H9 (cell line): ENCODE measurements at regions not wholly inside any gene's neighbourhood (a gene's known extent, or its start where the extent isn't known, plus 50 kb on each side); places are given as distances from the start of the nearest gene placed in this dataset.

Experiments
- DNase-seq: peaks from one replicate; pipeline ENCODE4 v3.0.0-alpha.2; 2017
- H2AFZ ChIP-seq: one replicate; pipeline ENCODE4 v1.6.1; 2013; ENCODE audit warnings: mild to moderate bottlenecking, low read length, control low read depth, moderate library complexity
- H2AK5ac ChIP-seq: 2 replicates; pipeline ENCODE4 v1.6.1; 2013; ENCODE audit warnings: low read length, control low read depth, mixed read lengths; ENCODE audit not compliant: insufficient read length
- H2BK120ac ChIP-seq: one replicate; pipeline ENCODE4 v1.6.1; 2013; ENCODE audit warnings: low read depth, mild to moderate bottlenecking, low read length, control low read depth, inconsistent platforms; ENCODE audit not compliant: poor library complexity, severe bottlenecking
- H2BK12ac ChIP-seq: 2 replicates; pipeline ENCODE4 v1.6.1; 2013; ENCODE audit warnings: low read length, control low read depth, mixed read lengths, low read depth; ENCODE audit not compliant: insufficient read length
- H2BK15ac ChIP-seq: 2 replicates; pipeline ENCODE4 v1.6.1; 2013; ENCODE audit warnings: low read depth, low read length, control low read depth
- H2BK20ac ChIP-seq: one replicate; pipeline ENCODE4 v1.6.1; 2013; ENCODE audit warnings: low read depth, mild to moderate bottlenecking, low read length, control low read depth, inconsistent platforms; ENCODE audit not compliant: poor library complexity, severe bottlenecking
- H2BK5ac ChIP-seq: 2 replicates; pipeline ENCODE4 v1.6.1; 2013; ENCODE audit warnings: low read length, control low read depth, mixed read lengths; ENCODE audit not compliant: insufficient read length
- H3K14ac ChIP-seq: 2 replicates; pipeline ENCODE4 v1.6.1; 2013; ENCODE audit warnings: low read length, control low read depth; ENCODE audit not compliant: insufficient read depth
- H3K18ac ChIP-seq: 2 replicates; pipeline ENCODE4 v1.6.1; 2013; ENCODE audit warnings: low read depth, mild to moderate bottlenecking, mixed read lengths, low read length, control low read depth; ENCODE audit not compliant: insufficient read length
- H3K23ac ChIP-seq: 2 replicates; pipeline ENCODE4 v1.6.1; 2013; ENCODE audit warnings: low read length, control low read depth, mixed read lengths, low read depth; ENCODE audit not compliant: insufficient read length
- H3K23me2 ChIP-seq: 2 replicates; pipeline ENCODE4 v1.6.1; 2013; ENCODE audit warnings: low read depth, mild to moderate bottlenecking, mixed read lengths, low read length, control low read depth; ENCODE audit not compliant: insufficient read length, poor library complexity, severe bottlenecking
- H3K27ac ChIP-seq: 2 replicates; pipeline ENCODE4 v1.5.1; 2013; ENCODE audit warnings: low read length, control low read depth, mixed read lengths, low read depth; ENCODE audit not compliant: insufficient read length
- H3K27me3 ChIP-seq: 2 replicates; pipeline ENCODE4 v1.6.1; 2013; ENCODE audit warnings: low read length, control low read depth, inconsistent platforms; ENCODE audit not compliant: insufficient read depth
- H3K4ac ChIP-seq: 2 replicates; pipeline ENCODE4 v1.6.1; 2013; ENCODE audit warnings: low read depth, mild to moderate bottlenecking, control low read depth, inconsistent platforms, low read length, moderate library complexity
- H3K4me1 ChIP-seq: 2 replicates; pipeline ENCODE4 v1.6.1; 2013; ENCODE audit warnings: low read length, control low read depth, inconsistent platforms; ENCODE audit not compliant: insufficient read depth
- H3K4me2 ChIP-seq: 2 replicates; pipeline ENCODE4 v1.6.1; 2013; ENCODE audit warnings: low read length, control low read depth, mixed read lengths; ENCODE audit not compliant: insufficient read length, insufficient read depth
- H3K56ac ChIP-seq: 2 replicates; pipeline ENCODE4 v1.6.1; 2013; ENCODE audit warnings: low read depth, mild to moderate bottlenecking, mixed read lengths, low read length, control low read depth; ENCODE audit not compliant: insufficient read length
- H3K79me1 ChIP-seq: 2 replicates; pipeline ENCODE4 v1.6.1; 2013; ENCODE audit warnings: low read depth, mild to moderate bottlenecking, moderate library complexity, low read length, control low read depth, inconsistent platforms; ENCODE audit not compliant: insufficient read depth, poor library complexity, severe bottlenecking
- H3K79me2 ChIP-seq: 2 replicates; pipeline ENCODE4 v1.6.1; 2013; ENCODE audit warnings: low read length, control low read depth, inconsistent platforms; ENCODE audit not compliant: insufficient read depth
- H3K9ac ChIP-seq: 2 replicates; pipeline ENCODE4 v1.6.1; 2013; ENCODE audit warnings: low read length, control low read depth, mixed read lengths; ENCODE audit not compliant: insufficient read length; ENCODE audit errors: extremely low read depth
- H3K9me3 ChIP-seq: one replicate; pipeline ENCODE4 v1.6.1; 2013; ENCODE audit warnings: low read depth, low read length, inconsistent platforms; ENCODE audit not compliant: control insufficient read depth
- H3T11ph ChIP-seq: one replicate; pipeline ENCODE4 v1.6.1; 2013; ENCODE audit warnings: mild to moderate bottlenecking, low read length, control low read depth, inconsistent platforms
- H4K20me1 ChIP-seq: one replicate; pipeline ENCODE4 v1.6.1; 2013; ENCODE audit not compliant: control insufficient read depth, insufficient read length, insufficient read depth
- H4K5ac ChIP-seq: 2 replicates; pipeline ENCODE4 v1.6.1; 2013; ENCODE audit warnings: low read depth, mild to moderate bottlenecking, mixed read lengths, low read length, control low read depth; ENCODE audit not compliant: insufficient read length
- H4K8ac ChIP-seq: replicated peaks from 2 replicates; pipeline ENCODE4 v1.6.1; 2013; ENCODE audit warnings: low read length, control low read depth, mixed read lengths, low read depth; ENCODE audit not compliant: insufficient read length
- H4K91ac ChIP-seq: 2 replicates; pipeline ENCODE4 v1.6.1; 2013; ENCODE audit warnings: low read depth, mild to moderate bottlenecking, moderate library complexity, mixed read lengths, low read length, control low read depth; ENCODE audit not compliant: insufficient read length
- H3K27ac Mint-ChIP-seq, 3 experiments: 2 replicates in 2 of 3; 3 replicates in 1 of 3; pipeline ENCODE4 v1.8.0; 2020 to 2021; ENCODE audit warnings: mixed read lengths in 3 of 3, mild to moderate bottlenecking in 1 of 3, moderate library complexity in 1 of 3
- H3K27me3 Mint-ChIP-seq: 2 replicates; pipeline ENCODE4 v1.8.0; 2021; ENCODE audit warnings: low read depth, mild to moderate bottlenecking, moderate library complexity, mixed read lengths
- H3K36me3 Mint-ChIP-seq, 3 experiments: 2 replicates in 2 of 3; 3 replicates in 1 of 3; pipeline ENCODE4 v1.8.0; 2020 to 2021; ENCODE audit warnings: low read depth in 3 of 3, mixed read lengths in 3 of 3; ENCODE audit not compliant: insufficient read depth in 1 of 3
- H3K4me1 Mint-ChIP-seq, 2 experiments: 2 replicates each; pipeline ENCODE4 v1.8.0; 2020; ENCODE audit warnings: mixed read lengths in 2 of 2
- H3K4me3 Mint-ChIP-seq, 2 experiments: 2 replicates in 1 of 2; 3 replicates in 1 of 2; pipeline ENCODE4 v1.8.0; 2020 to 2021; ENCODE audit warnings: mild to moderate bottlenecking in 2 of 2, mixed read lengths in 2 of 2, moderate library complexity in 1 of 2
- H3K9me3 Mint-ChIP-seq, 2 experiments: 2 replicates in 1 of 2; 3 replicates in 1 of 2; pipeline ENCODE4 v1.8.0; 2020; ENCODE audit warnings: mild to moderate bottlenecking in 2 of 2, mixed read lengths in 2 of 2, moderate library complexity in 1 of 2
- WGBS: extraction: QIAGEN DNeasy Blood & Tissue Kit; methylation state at CpG from one replicate; pipeline ENCODE4 v1.1.7; 2013; ENCODE audit warnings: missing lambda C conversion rate, low lambda C conversion rate, mixed read lengths; ENCODE audit not compliant: insufficient read length; ENCODE audit errors: extremely low coverage; 5-methylcytosine and 5-hydroxymethylcytosine counted together
- TF ChIP-seq, protein P1 (sequence below): fragments of 200-600 bp; sonication (generic); conservative IDR thresholded peaks from 3 replicates; pipeline ENCODE4 v1.8.0; 2021; ENCODE audit warnings: antibody characterized with exemption, mild to moderate bottlenecking

GRCh38 chr20:46789339-46790028, 80.0 kb downstream of the SLC2A10 start:
- no peak overlapping the region for H3K27ac ChIP-seq
- no peak overlapping the region for H3T11ph ChIP-seq
- H3K4me2 ChIP-seq: no peak overlapping the region
- no peak overlapping the region for H2BK5ac ChIP-seq
- no peak for DNase-seq
- H3K79me1 ChIP-seq: no peaks in the 10 kb centered on the region
- H2BK120ac ChIP-seq: no peak overlapping the region
- no peaks in the 10 kb centered on the region for H3K36me3 Mint-ChIP-seq
- H3K4me1 Mint-ChIP-seq: peaks cover 10 to 14% of the 10 kb centered on the region in 2 experiments
- no peak overlapping the region for H3K4ac ChIP-seq
- H2AK5ac ChIP-seq: no peak overlapping the region
- H3K14ac ChIP-seq: no peak overlapping the region
- no peak overlapping the region for H3K9ac ChIP-seq
- no peaks in the 10 kb centered on the region for H3K27me3 ChIP-seq
- H3K27me3 Mint-ChIP-seq: peaks cover 2% of the 10 kb centered on the region; the same call in 1 of the 2 replicates
- WGBS: 100% methylated on average over 3 of the region's 13 CpGs
- H3K4me3 Mint-ChIP-seq: no peak overlapping the region
- no peaks in the 10 kb centered on the region for H3K79me2 ChIP-seq
- TF ChIP-seq, protein P1, sequence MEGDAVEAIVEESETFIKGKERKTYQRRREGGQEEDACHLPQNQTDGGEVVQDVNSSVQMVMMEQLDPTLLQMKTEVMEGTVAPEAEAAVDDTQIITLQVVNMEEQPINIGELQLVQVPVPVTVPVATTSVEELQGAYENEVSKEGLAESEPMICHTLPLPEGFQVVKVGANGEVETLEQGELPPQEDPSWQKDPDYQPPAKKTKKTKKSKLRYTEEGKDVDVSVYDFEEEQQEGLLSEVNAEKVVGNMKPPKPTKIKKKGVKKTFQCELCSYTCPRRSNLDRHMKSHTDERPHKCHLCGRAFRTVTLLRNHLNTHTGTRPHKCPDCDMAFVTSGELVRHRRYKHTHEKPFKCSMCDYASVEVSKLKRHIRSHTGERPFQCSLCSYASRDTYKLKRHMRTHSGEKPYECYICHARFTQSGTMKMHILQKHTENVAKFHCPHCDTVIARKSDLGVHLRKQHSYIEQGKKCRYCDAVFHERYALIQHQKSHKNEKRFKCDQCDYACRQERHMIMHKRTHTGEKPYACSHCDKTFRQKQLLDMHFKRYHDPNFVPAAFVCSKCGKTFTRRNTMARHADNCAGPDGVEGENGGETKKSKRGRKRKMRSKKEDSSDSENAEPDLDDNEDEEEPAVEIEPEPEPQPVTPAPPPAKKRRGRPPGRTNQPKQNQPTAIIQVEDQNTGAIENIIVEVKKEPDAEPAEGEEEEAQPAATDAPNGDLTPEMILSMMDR: no peak
- no peak overlapping the region for H4K5ac ChIP-seq
- H3K9me3 ChIP-seq: no peaks in the 10 kb centered on the region
- H3K23me2 ChIP-seq: no peaks in the 10 kb centered on the region
- no peaks in the 10 kb centered on the region for H4K20me1 ChIP-seq
- no peak overlapping the region for H2BK15ac ChIP-seq
- H3K23ac ChIP-seq: no peak overlapping the region
- H3K27ac Mint-ChIP-seq: no peak overlapping the region
- no peaks in the 10 kb centered on the region for H3K9me3 Mint-ChIP-seq
- no peak overlapping the region for H3K56ac ChIP-seq
- H3K18ac ChIP-seq: no peak overlapping the region
- no peaks in the 10 kb centered on the region for H3K4me1 ChIP-seq
- no peak overlapping the region for H4K8ac ChIP-seq
- no peak overlapping the region for H2BK12ac ChIP-seq
- H2BK20ac ChIP-seq: no peak overlapping the region
- H2AFZ ChIP-seq: no peak overlapping the region
- H4K91ac ChIP-seq: no peak overlapping the region
